ENCODE measurements at regions not wholly inside any gene's neighbourhood (a gene's known extent, or its start where the extent isn't known, plus 50 kb on each side); places are given as distances from the start of the nearest gene placed in this dataset.

DNA sequence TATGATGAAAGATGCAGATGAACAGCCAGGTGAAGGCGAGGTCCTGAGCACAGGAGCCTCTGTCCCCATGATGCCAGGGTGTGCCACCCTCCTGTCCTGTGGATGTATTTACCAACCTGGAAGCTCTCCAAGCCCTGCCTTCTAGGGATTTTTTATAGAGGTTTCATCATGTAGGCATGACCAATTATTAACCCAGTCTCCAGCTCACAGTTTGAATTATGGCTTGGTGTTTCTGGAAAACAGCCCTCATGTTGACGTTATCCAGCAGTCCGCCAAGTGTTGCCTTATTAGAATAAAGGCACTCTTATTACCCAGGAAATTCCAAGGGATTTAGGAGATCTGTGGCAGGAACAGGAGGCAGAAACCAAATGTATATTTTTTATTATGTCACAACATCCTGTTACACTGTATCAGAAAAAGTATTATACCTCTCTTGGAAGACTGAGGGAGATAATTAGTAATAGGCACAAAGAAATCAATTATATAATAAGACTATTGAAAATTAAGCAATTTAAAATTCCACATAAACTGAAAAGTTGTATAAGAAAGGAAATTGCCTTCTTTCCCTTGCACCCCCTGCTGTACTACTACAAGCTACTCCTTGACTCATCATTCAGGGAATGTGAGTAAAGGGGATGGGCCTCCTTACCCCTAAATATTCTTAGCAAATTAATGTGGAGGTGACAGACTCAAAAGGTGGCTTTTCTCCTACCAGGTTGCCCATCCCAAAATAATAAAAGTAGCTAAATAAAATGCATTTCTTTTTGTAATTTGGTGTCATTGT is 129.6 kb downstream of the ZNF330 start:
- TF ChIP-seq, protein P1, sequence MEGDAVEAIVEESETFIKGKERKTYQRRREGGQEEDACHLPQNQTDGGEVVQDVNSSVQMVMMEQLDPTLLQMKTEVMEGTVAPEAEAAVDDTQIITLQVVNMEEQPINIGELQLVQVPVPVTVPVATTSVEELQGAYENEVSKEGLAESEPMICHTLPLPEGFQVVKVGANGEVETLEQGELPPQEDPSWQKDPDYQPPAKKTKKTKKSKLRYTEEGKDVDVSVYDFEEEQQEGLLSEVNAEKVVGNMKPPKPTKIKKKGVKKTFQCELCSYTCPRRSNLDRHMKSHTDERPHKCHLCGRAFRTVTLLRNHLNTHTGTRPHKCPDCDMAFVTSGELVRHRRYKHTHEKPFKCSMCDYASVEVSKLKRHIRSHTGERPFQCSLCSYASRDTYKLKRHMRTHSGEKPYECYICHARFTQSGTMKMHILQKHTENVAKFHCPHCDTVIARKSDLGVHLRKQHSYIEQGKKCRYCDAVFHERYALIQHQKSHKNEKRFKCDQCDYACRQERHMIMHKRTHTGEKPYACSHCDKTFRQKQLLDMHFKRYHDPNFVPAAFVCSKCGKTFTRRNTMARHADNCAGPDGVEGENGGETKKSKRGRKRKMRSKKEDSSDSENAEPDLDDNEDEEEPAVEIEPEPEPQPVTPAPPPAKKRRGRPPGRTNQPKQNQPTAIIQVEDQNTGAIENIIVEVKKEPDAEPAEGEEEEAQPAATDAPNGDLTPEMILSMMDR (IDR thresholded peaks at IDR 0.05 in 4 of 5, conservative IDR thresholded peaks at IDR 0.05 in 1 of 5) = no peak
- no peak for TF ChIP-seq POLR2A (IDR thresholded peaks at IDR 0.05)
